ENCODE measurements at regions not wholly inside any gene's neighbourhood (a gene's known extent, or its start where the extent isn't known, plus 50 kb on each side); places are given as distances from the start of the nearest gene placed in this dataset.

DNA sequence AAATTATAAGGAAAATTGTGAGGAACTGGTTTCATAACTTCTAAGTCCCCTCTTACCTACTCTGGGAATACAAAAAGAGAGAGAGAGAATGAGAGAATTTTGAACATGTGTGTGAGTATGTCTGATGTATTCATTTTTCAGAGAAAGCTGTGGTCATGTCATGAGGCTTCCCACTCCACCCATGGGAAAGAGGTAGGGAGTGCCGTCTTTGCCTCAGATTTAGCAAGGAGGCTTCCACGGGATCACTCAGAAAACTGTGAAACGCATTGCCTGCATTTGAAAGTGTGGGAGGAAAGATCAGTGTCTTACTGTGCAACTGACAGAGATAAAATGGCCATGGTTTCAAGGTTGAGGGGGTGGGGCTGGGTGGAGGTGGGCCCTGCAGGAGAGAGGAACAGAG, 331.5 kb upstream of the CTNNB1 start:
- Histone ChIP-seq H3K9me3 (no peaks in the 10 kb centered on the region), H3K4me1 (no peaks in the 10 kb centered on the region), H3K36me3 (no peaks in the 10 kb centered on the region), H3K27ac (no peak overlapping the region), H3K27me3 (no peaks in the 10 kb centered on the region), H3K4me3 (no peak overlapping the region)
- DNase-seq (ENCODE audit: low spot score), result no peak
- TF ChIP-seq, protein P1, sequence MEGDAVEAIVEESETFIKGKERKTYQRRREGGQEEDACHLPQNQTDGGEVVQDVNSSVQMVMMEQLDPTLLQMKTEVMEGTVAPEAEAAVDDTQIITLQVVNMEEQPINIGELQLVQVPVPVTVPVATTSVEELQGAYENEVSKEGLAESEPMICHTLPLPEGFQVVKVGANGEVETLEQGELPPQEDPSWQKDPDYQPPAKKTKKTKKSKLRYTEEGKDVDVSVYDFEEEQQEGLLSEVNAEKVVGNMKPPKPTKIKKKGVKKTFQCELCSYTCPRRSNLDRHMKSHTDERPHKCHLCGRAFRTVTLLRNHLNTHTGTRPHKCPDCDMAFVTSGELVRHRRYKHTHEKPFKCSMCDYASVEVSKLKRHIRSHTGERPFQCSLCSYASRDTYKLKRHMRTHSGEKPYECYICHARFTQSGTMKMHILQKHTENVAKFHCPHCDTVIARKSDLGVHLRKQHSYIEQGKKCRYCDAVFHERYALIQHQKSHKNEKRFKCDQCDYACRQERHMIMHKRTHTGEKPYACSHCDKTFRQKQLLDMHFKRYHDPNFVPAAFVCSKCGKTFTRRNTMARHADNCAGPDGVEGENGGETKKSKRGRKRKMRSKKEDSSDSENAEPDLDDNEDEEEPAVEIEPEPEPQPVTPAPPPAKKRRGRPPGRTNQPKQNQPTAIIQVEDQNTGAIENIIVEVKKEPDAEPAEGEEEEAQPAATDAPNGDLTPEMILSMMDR (IDR thresholded peaks at IDR 0.05), result no peak

DNA sequence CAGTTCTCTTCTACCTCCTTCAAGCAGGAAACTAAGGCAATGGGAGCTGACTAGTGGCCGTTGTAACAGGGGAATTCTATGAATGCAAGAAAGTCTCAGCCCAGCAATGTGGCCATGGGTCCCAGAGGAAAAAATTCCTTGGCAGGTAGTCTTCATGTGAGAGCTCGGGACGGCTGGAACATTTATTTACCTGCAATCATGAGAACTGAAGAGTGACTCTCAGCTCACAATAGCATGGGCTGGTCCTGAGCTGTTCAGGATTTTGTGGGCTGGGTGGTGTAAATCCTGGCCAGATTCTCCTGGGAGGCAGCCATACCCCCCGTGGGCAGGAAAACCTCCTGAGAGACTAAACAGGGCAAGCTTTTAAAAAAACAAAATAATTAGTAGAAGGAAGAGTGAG, 330.3 kb upstream of the CTNNB1 start:
- H3K27me3 ChIP-seq, result no peaks in the 10 kb centered on the region
- TF ChIP-seq, protein P1 (IDR thresholded peaks at IDR 0.05), result no peak
- H3K27ac ChIP-seq, result no peak overlapping the region
- H3K4me1 ChIP-seq, result no peaks in the 10 kb centered on the region
- H3K9me3 ChIP-seq, result no peaks in the 10 kb centered on the region
- H3K4me3 ChIP-seq, result no peak overlapping the region
- DNase-seq (ENCODE audit: low spot score), result no peak
- no peaks in the 10 kb centered on the region for H3K36me3 ChIP-seq

DNA sequence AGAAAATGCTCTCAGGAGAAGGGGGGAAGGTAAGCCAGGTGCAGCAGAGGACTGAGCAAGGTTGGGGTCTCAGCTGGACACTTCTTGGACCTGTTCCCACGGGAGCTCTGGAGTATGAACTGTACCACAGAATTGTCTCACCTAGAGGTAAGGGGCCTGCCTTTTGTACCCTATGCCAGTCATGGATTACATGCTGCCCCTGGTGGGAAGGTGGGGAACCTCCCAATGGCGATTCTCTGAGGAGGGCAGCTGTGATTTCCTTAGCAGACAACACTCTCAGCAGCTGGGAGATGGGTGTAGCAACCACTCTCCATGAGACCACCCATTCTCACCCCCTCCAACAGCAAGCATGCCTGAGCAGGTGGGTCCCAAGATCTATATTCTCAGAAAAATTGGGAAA, 329.4 kb upstream of the CTNNB1 start:
- Histone ChIP-seq H3K4me1 (no peaks in the 10 kb centered on the region), H3K27me3 (no peaks in the 10 kb centered on the region), H3K27ac (no peak overlapping the region), H3K4me3 (no peak overlapping the region), H3K36me3 (no peaks in the 10 kb centered on the region), H3K9me3 (no peaks in the 10 kb centered on the region)
- TF ChIP-seq, protein P1 (IDR thresholded peaks at IDR 0.05), result no peak
- DNase-seq (ENCODE audit: low spot score), result no peak

DNA sequence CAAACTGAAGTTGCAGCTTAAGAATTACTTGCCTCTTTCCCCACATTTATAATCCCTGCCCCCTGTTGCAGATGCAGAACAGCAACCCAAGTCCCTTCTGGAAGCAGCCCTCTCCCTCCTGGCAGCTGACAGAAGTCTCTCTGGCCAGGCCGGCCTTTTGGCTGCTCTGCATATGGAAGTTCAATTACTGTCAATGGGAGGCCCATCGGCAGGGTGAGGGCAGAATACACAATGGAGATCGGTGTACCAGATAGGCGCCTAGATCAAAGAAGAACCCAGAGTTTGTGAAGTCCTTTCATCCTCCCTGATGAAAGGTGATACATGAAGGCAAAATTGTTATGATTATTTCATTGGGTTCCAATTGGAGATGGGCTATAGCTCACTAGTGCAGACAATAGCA, 327.9 kb upstream of the CTNNB1 start:
- Histone ChIP-seq H3K36me3 (no peaks in the 10 kb centered on the region), H3K4me3 (no peak overlapping the region), H3K27me3 (no peaks in the 10 kb centered on the region), H3K27ac (no peak overlapping the region), H3K9me3 (no peaks in the 10 kb centered on the region), H3K4me1 (no peaks in the 10 kb centered on the region)
- TF ChIP-seq, protein P1 (IDR thresholded peaks at IDR 0.05), result no peak
- DNase-seq (ENCODE audit: low spot score), result no peak

DNA sequence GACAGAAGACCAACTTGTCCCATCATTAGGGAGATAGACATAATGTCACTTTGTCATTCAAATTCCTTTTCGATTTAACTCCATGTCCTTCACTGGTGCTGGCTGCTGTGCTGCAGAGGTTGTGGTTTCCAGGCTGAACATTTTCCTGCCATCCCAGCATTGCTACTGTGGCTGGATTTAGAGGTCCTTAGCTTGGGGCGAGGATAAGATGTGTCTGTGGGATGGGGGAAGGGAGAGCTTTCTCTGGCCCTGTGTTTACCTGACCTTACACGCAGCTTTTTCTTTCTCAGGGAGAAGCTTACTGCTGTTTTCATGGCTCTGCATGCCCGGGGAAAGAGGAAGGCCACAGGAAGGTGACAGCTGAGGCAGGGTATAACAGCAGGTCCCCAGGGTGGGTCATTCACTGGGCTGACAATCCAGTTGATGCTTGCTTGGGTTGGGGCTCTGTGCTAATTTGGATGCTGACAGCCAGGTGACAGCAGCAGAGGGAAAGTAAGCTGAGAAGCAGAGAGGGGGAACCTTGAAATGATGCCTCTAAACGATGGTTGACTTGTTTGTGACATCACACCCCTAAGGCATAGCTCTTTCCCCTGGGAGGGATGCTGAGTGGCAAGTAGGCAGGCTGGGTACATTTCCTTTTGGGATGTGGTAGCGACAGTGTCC, 326.9 kb upstream of the CTNNB1 start:
- TF ChIP-seq, protein P1 (IDR thresholded peaks at IDR 0.05), result no peak
- no peaks in the 10 kb centered on the region for H3K27me3 ChIP-seq
- H3K27ac ChIP-seq, result no peak overlapping the region
- H3K4me3 ChIP-seq, result no peak overlapping the region
- H3K9me3 ChIP-seq, result no peaks in the 10 kb centered on the region
- peaks cover 0 to 4% of the 10 kb centered on the region in 2 donors for H3K4me1 ChIP-seq
- H3K36me3 ChIP-seq, result no peaks in the 10 kb centered on the region
- DNase-seq (ENCODE audit: low spot score), result no peak

DNA sequence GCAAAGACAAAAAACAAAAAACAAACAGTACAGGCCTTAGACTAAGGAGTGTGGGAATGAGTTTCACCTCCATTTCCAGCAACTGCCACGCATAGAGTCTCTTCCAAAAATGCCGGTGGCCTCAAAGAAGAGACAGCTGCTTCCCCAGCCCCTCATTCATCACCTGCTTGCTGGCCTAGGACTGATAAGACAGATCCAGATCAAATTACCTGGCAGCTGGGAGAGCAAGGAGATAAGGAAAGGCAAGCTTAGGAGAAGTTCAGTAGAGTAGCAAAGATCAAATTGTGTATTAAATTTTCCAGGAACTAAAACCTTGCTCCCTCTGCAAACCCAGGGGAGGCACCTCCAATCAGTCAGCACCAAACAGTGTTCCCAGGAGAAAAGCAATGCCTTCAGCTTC, 325.8 kb upstream of the CTNNB1 start:
- no peaks in the 10 kb centered on the region for H3K9me3 ChIP-seq
- TF ChIP-seq, protein P1 (IDR thresholded peaks at IDR 0.05), result no peak
- no peaks in the 10 kb centered on the region for H3K27me3 ChIP-seq
- H3K36me3 ChIP-seq, result no peaks in the 10 kb centered on the region
- no peak overlapping the region for H3K4me3 ChIP-seq
- H3K27ac ChIP-seq, result no peak overlapping the region
- no peak for DNase-seq (ENCODE audit: low spot score)
- H3K4me1 ChIP-seq, result peaks cover 0 to 15% of the 10 kb centered on the region in 2 donors

Data from right atrium auricular region (tissue), 2 donors.